Motor neuron (in vitro differentiated cells): ENCODE measurements at regions not wholly inside any gene's neighbourhood (a gene's known extent, or its start where the extent isn't known, plus 50 kb on each side); places are given as distances from the start of the nearest gene placed in this dataset.

Experiments
- ATAC-seq, 8 experiments: fragments of 200-7000 bp; cut with Tn5 transposase; replicated peaks in 6 of 8; 2 replicates each; pipeline ENCODE4 v1.8.0; 2021; ENCODE audit warnings: mild to moderate bottlenecking in 8 of 8, moderate library complexity in 8 of 8
- H3K27ac ChIP-seq, 2 donors: fragments of 250-450 bp; sonication (Bioruptor Pico); 2 replicates each; pipeline ENCODE4 v1.9.0; 2021; ENCODE audit warnings: antibody characterized with exemption in 2 of 2, mild to moderate bottlenecking in 2 of 2, moderate library complexity in 1 of 2
- H3K4me1 ChIP-seq, 2 donors: fragments of 250-450 bp; sonication (Bioruptor Pico); replicated peaks in 1 of 2; 2 replicates each; pipeline ENCODE4 v1.6.1; 2021; ENCODE audit warnings: antibody characterized with exemption in 2 of 2, mild to moderate bottlenecking in 2 of 2, moderate library complexity in 1 of 2
- H3K4me3 ChIP-seq, 5 donors: fragments of 250-450 bp; sonication (Bioruptor Pico); 2 replicates each; pipeline ENCODE4 v1.9.0; 2021; ENCODE audit warnings: antibody characterized with exemption in 5 of 5, mild to moderate bottlenecking in 5 of 5, moderate library complexity in 4 of 5
- WGBS, 10 experiments: fragments of 450-650 bp; shearing (Covaris generic); methylation state at CpG; one replicate each; pipeline ENCODE4 v1.0.0; 2022; 5-methylcytosine and 5-hydroxymethylcytosine counted together
- in situ Hi-C, 9 experiments: fragments of 400-800 bp; cut with MboI; loops; one replicate each; pipeline ENCODE4 v1.15.0; 2021; ENCODE audit warnings: low sequenced_read_pairs in 9 of 9, low pct_unique_long_range_greater_than_20kb in 2 of 9; ENCODE audit not compliant: unreplicated experiment in 9 of 9

DNA sequence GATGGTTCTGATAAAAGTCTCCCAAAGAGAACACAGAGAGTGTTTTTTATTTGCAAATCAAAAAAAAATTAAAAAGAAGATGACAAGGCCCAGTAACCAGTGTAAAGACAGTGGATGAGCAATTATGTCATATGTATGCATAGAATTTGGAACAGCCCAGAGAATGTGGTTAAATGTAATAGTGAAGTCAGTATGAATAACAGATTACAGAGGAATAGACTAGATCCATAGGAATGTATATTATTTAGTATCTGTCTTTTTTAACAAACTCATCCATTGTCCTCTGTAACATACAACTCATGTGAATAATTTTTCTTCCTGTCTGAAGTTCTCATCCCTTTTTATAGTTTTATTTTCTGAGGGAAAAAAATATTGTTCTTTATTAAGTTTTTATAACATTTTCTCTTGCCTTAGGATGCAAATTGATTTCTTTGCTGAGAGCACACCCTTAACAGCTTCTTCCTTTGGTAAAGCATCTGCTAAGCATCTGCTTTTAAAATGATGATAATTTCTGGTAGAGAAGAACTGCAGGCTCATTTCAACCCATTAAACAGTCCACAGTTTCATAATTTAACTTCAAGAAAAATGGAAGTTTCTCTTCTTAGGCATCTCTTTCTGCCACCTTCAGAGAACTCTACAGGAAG, 266.5 kb upstream of the MTNR1B start:
- peak in 5 of 8 experiments; percentile 16 to 90 (median 86) for ATAC-seq
- H3K27ac ChIP-seq: no peak overlapping the region
- in situ Hi-C loops: no loop called here
- H3K4me3 ChIP-seq: no peak overlapping the region
- peaks cover 29 to 31% of the 10 kb centered on the region in 2 donors for H3K4me1 ChIP-seq

DNA sequence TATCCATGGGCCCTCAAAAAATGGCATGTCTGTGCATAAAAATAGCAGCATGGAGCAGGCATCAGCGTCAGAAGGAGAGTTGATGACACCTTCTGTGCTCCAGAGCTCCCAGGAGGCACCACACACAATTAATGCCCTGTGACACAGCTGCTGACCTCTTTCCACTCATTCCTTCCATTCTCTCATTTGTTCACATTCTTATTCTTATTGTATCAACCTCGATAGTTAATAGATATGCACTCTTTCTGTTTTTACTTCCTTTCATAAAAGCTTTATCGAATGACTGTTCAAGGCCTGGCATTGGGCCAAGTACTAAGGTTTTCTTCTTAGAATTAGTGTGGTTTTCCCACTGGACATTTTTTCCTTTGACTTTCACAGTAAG, 266.0 kb upstream of the MTNR1B start:
- peak; percentile 13 to 87 (median 68) for ATAC-seq
- Histone ChIP-seq H3K4me1 (peaks cover 29 to 31% of the 10 kb centered on the region in 2 donors), H3K27ac (no peak overlapping the region), H3K4me3 (no peak overlapping the region)
- 0 to 92% (median 17%) methylated on average over 1 to 3 of the region's 3 CpGs; no CpG with 5 or more reads in 1 of the 10 experiments for WGBS, 10 experiments
- in situ Hi-C loops: no loop called here

DNA sequence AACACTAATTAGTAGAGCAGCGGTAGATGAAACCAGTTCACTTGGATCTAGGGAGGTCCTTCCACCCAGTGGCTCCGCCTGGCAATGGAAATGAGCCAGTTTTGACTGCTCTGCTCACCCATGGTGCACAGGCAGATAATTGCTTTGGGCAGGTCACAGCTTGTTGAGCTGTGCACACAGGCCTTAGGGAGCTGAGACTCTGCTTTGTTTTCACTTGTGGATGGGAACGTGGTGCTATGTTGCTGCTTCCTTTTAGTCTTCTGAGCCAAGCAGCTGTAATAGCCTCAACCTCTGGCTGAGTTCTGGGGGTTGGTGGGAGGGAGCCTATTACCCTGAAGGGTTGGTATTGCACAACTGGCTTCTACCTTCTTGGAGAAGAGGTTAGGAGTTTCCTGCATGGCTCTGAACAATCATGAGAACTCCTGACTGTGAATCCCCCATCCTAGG, 262.3 kb upstream of the MTNR1B start:
- H3K4me3 ChIP-seq: no peak overlapping the region
- 48 to 100% (median 81%) methylated on average over 1 to 3 of the region's 3 CpGs; no CpG with 5 or more reads in 6 of the 10 experiments for WGBS, 10 experiments
- in situ Hi-C loops: no loop called here
- H3K4me1 ChIP-seq: peaks cover 21 to 30% of the 10 kb centered on the region in 2 donors
- ATAC-seq: peak in 7 of 8 experiments; percentile 7 to 65 (median 49)
- H3K27ac ChIP-seq: no peak overlapping the region

DNA sequence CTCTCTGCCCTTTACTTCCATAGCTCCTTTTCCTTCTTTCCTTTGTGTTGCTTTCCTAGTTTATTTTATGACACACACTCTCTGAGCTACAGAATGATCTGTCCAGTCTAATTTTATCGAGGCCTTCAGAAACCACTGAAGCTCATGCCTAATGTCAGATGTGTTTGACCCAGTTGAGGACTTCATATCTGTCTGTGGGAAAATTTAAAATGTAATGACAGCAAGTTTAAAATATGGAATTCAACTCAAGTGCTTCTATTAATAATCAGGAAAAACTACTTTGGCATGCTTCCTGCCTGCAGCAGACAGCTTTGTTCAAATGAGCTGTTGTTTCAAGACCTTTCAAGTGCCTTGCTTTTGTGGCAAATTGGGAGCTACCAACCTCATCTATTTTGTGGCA, 261.8 kb upstream of the MTNR1B start:
- Histone ChIP-seq H3K27ac (no peak overlapping the region), H3K4me3 (no peak overlapping the region), H3K4me1 (peaks cover 17 to 27% of the 10 kb centered on the region in 2 donors)
- 0 to 100% (median 75%) methylated on average over 1 of the region's 1 CpG; no CpG with 5 or more reads in 3 of the 10 experiments for WGBS, 10 experiments
- in situ Hi-C loops: no loop called here
- no peak for ATAC-seq

DNA sequence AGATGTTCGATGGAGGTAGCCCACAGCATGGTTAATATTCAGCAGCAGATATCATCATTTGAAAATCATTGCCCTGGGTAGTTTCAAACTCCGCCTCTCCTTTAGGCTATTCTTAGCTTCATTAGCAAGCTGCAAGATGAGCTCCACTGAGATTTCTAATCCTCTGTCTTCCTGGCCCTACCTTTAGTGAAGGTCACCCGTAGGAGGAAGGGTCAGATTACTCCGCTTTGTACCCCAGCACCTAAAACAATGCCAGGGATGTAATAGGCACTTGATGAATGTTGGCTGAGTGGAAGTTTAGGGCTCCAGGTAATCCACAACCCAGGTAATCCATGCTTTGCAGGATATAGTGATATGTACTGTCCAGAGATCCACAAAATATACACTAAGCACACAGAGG, 260.1 kb upstream of the MTNR1B start:
- in situ Hi-C loops: no loop called here
- ATAC-seq: no peak
- Histone ChIP-seq H3K4me1 (peaks cover 0 to 20% of the 10 kb centered on the region in 2 donors), H3K4me3 (no peak overlapping the region), H3K27ac (no peak overlapping the region)
- 33 to 100% (median 86%) methylated on average over 1 to 4 of the region's 4 CpGs; no CpG with 5 or more reads in 1 of the 10 experiments for WGBS, 10 experiments

DNA sequence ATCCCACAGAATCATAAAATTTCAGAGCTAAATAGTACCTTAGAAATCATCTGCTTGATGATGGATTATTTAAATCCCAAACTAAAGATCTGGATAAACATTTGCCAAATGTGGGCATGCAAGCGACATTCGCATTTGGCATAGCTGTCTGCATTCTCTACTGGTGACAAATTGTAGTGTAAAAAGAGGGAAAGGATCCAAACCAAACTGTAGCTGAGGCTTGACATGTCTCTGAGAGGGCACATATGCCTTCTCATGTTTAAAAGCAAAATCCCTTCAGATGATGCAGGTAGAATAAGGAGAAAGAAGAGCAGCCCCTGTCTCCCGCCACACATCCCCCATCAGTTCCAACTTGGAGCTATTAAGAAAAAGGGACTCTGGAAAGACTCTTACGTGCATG, 257.5 kb upstream of the MTNR1B start:
- peaks cover 4 to 19% of the 10 kb centered on the region in 2 donors for H3K4me1 ChIP-seq
- in situ Hi-C loops: no loop called here
- H3K4me3 ChIP-seq: no peak overlapping the region
- no peak overlapping the region for H3K27ac ChIP-seq
- WGBS, 10 experiments: 39 to 100% (median 90%) methylated on average over 1 to 4 of the region's 4 CpGs; no CpG with 5 or more reads in 1 of the 10 experiments
- ATAC-seq: no peak

DNA sequence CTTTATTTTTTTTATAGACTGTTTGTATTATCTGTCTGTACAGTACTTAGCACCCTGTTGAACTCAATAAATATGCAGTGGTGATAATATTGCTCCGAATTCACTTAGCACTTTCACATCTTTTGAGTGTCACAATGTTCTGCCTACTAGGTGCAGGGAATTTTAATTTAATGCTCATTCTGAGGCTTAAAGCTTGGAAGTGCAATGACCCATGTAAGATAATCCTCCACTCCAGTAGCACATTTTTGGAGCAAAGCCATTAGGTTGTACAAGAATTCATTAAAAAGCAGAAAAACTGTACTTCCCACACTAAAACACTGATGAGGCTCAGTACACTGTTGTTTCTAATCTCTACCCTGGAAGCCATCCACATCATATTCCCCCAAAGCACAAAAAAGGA, 255.3 kb upstream of the MTNR1B start:
- Histone ChIP-seq H3K27ac (no peak overlapping the region), H3K4me3 (no peak overlapping the region), H3K4me1 (peaks cover 9 to 12% of the 10 kb centered on the region in 2 donors)
- ATAC-seq: peak in 1 of 8 experiments; percentile 53
- in situ Hi-C loops: no loop called here
- 0 to 100% (median 31%) methylated on average over 1 of the region's 1 CpG; no CpG with 5 or more reads in 2 of the 10 experiments for WGBS, 10 experiments

DNA sequence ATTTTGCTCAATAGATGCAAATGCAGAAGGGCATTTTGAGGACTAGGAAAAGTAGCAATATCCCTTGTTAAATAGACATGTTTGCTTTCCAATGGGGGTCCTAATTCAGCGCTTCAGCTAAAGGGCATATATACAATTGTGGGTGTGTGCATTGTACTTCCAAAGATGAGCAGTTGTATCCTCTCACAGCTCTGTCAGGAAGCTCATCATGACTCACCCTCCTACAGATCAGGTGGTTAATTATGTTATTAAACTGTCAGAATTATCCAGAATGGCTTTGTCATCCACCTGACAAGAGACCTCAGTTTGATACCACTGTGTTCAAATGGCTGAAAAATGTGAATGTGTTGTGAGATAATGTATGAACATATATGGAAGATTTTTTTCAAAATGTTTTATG, 252.2 kb upstream of the MTNR1B start:
- peaks cover 9% of the 10 kb centered on the region in 2 donors for H3K4me1 ChIP-seq
- no peak overlapping the region for H3K4me3 ChIP-seq
- H3K27ac ChIP-seq: no peak overlapping the region
- in situ Hi-C loops: no loop called here
- ATAC-seq: peak in 5 of 8 experiments; percentile 85 to 94 (median 93)
- WGBS, 10 experiments: 50 to 100% (median 91%) methylated on average over 1 of the region's 1 CpG; no CpG with 5 or more reads in 7 of the 10 experiments

DNA sequence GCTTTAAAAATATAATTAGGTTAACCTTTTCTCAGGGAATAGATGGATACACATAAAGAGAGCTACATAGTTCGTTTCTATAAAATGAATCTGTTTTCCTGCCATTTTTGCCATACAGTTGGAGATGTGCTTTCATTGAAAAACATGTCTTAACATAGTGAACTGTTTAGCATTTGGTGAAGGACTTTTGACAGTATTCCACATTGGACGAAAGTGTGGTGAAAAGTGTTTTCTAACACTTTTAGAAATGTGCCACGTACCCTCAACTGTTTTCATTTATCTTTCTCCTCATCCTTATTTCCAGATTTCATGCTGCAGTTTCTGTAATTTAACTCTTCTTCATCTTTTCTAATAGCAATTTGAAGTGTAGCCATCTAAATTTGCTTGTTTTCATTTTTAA, 249.1 kb upstream of the MTNR1B start:
- no peak overlapping the region for H3K27ac ChIP-seq
- H3K4me1 ChIP-seq: peaks cover 4 to 15% of the 10 kb centered on the region in 2 donors
- WGBS, 10 experiments: 10 to 93% (median 77%) methylated on average over 2 to 3 of the region's 3 CpGs; no CpG with 5 or more reads in 1 of the 10 experiments
- in situ Hi-C loops: no loop called here
- ATAC-seq: no peak
- H3K4me3 ChIP-seq: no peak overlapping the region

DNA sequence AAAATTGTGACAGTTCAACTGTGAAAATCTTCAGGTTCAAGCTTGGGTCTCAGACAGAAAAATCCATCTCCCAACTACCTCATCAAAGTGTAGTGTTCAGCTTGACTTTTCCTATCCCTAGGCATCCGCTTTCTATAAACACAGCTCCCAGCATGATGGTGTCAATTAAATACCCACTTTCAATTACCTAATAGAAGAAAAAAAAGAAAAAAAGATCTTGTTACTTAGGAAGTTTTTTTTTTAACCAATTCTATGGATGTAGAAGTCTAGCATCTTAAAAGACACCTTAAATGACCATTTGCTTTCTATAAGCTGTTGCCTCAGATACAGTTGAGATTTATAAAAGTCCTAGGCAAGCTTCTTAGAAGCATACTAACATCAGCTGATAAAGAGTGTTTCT, 244.1 kb upstream of the MTNR1B start:
- Histone ChIP-seq H3K27ac (no peak overlapping the region), H3K4me3 (no peak overlapping the region), H3K4me1 (peaks cover 7 to 8% of the 10 kb centered on the region in 2 donors)
- in situ Hi-C loops: no loop called here
- peak in 2 of 8 experiments; percentile 30 to 31 for ATAC-seq
- 63 to 100% (median 100%) methylated on average over 1 of the region's 1 CpG; no CpG with 5 or more reads in 3 of the 10 experiments for WGBS, 10 experiments

DNA sequence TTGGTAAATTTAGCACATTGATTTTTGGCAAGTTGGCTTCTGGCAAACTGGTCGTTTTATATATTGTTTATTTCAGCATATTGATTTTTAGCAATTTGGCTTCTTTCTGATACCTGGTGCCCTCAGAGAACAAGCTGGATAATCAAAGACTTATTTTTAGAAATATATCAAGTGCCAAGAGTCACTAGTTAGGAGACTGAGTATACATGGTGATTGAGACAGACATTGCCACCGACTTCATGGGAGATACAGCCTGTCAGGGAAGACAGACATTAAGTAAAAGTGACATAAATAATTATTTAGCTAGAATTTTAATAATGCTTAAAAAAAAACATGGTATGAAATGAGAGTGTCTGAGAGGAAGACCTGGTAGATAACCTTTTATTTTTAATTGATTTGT, 242.3 kb upstream of the MTNR1B start:
- 0 to 100% (median 80%) methylated on average over 1 to 2 of the region's 2 CpGs for WGBS, 10 experiments
- Histone ChIP-seq H3K4me3 (no peak overlapping the region), H3K27ac (no peak overlapping the region), H3K4me1 (peaks cover 7 to 8% of the 10 kb centered on the region in 2 donors)
- in situ Hi-C loops: no loop called here
- no peak for ATAC-seq

DNA sequence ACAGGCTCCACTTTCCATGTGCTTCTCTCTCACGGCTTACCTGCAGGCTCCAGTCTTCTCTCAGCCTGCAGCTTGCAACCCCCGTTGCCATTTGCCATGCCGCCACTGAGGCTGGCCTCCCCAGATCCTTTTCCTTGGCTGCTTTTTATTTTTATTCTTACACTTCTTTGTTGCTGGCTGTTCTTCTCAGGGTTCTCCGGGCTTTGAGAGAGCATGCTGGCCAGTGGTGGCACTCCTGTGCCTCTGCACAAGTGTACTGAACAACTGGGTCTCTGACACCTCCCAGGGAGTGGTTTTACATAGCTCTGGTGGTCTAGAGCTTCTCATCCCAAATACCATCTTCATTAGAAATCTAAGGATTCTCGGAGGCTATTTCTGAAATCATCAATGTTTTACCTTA, 241.7 kb upstream of the MTNR1B start:
- ATAC-seq: no peak
- in situ Hi-C loops: no loop called here
- Histone ChIP-seq H3K4me3 (no peak overlapping the region), H3K27ac (no peak overlapping the region), H3K4me1 (peaks cover 7 to 8% of the 10 kb centered on the region in 2 donors)
- 11 to 100% (median 82%) methylated on average over 1 to 4 of the region's 5 CpGs; no CpG with 5 or more reads in 2 of the 10 experiments for WGBS, 10 experiments

DNA sequence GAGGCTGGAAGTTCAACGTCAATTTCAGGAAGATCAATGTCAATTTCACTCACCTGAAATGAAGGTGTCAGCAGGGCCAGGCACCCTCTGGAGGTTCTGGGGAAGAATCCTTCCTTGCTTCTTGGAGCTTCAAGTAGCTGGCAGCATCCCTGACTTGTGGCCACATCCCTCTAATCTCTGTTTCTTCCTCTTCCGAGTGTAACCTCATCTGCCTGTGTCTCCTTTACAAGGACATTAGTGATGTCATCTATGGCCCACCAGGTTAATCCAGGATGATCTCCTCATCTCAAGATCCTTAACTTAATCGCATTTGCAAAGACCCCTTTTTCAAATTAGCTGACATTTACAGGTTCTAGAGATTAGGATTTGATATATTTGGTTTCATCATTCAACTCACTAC, 240.8 kb upstream of the MTNR1B start:
- H3K4me3 ChIP-seq: no peak overlapping the region
- 0 to 100% (median 83%) methylated on average over 1 to 3 of the region's 3 CpGs; no CpG with 5 or more reads in 1 of the 10 experiments for WGBS, 10 experiments
- ATAC-seq: no peak
- in situ Hi-C loops: no loop called here
- H3K27ac ChIP-seq: no peak overlapping the region
- H3K4me1 ChIP-seq: peaks cover 7 to 8% of the 10 kb centered on the region in 2 donors

DNA sequence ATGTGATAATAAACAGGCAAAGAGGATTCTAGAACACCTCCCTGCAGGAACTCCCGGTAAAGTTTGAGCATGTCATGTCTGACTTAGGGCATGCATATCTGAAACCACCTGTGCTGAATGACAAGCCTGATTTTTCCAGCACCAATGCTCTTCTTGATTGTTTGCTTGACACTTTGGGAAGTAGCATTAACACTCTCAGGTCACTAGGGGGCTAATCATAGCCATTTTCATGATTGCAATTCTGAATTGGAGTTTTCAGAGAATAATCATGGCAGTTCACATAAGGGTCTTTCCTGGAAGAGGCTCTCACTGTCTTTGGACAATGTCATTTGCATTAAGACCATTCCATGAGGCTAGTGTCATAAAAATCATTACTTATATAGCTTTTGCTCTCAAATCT, 234.4 kb upstream of the MTNR1B start:
- Histone ChIP-seq H3K4me3 (no peak overlapping the region), H3K27ac (no peak overlapping the region), H3K4me1 (peaks cover 12 to 22% of the 10 kb centered on the region in 2 donors)
- in situ Hi-C loops: no loop called here
- ATAC-seq: no peak
- WGBS, 10 experiments: 29 to 100% (median 82%) methylated on average over 1 of the region's 1 CpG; no CpG with 5 or more reads in 2 of the 10 experiments
